OCI-LY3 (cell line): ENCODE measurements at regions not wholly inside any gene's neighbourhood (a gene's known extent, or its start where the extent isn't known, plus 50 kb on each side); places are given as distances from the start of the nearest gene placed in this dataset.
A peak's percentile ranks its signal among the peaks of the same experiment; 100 is the strongest.

Source experiments
- H2AFZ ChIP-seq: fragments of 200-600, 300-600 bp; shearing (Covaris generic); 2 replicates; pipeline ENCODE4 v1.6.0; 2014; ENCODE audit warnings: antibody characterized with exemption, low read depth, low read length
- H3K27ac ChIP-seq: fragments of 200-600, 300-600 bp; sonication (generic); 2 replicates; pipeline ENCODE4 v1.5.1; 2014; ENCODE audit warnings: mild to moderate bottlenecking, low read length, moderate library complexity, mixed read lengths
- H3K27me3 ChIP-seq: fragments of 200-600, 300-600 bp; sonication (generic); 2 replicates; pipeline ENCODE4 v1.6.1; 2014; ENCODE audit warnings: low read depth, low read length, mixed read lengths
- H3K36me3 ChIP-seq: fragments of 200-600, 300-600 bp; sonication (generic); replicated peaks from 2 replicates; pipeline ENCODE3; 2014; ENCODE audit warnings: low read depth, low read length, mixed read lengths
- H3K4me1 ChIP-seq: fragments of 300-600, 200-600 bp; sonication (generic); 2 replicates; pipeline ENCODE4 v1.6.1; 2014; ENCODE audit warnings: low read length, mixed read lengths
- H3K4me2 ChIP-seq: fragments of 200-600, 300-600 bp; sonication (generic); 2 replicates; pipeline ENCODE4 v1.6.1; 2014; ENCODE audit warnings: low read length, mixed read lengths
- H3K4me3 ChIP-seq: fragments of 300-600, 200-600 bp; sonication (generic); 2 replicates; pipeline ENCODE4 v1.5.1; 2014; ENCODE audit warnings: antibody characterized with exemption, mild to moderate bottlenecking, low read length, moderate library complexity
- H3K79me2 ChIP-seq: fragments of 300-600, 200-600 bp; shearing (Covaris generic); 2 replicates; pipeline ENCODE4 v1.6.1; 2014; ENCODE audit warnings: mild to moderate bottlenecking, low read length, mixed read lengths
- H3K9ac ChIP-seq: fragments of 300-600, 200-600 bp; shearing (Covaris generic); 2 replicates; pipeline ENCODE4 v1.6.0; 2014; ENCODE audit warnings: mild to moderate bottlenecking, low read length, moderate library complexity
- H3K9me3 ChIP-seq: fragments of 200-600, 300-600 bp; shearing (Covaris generic); 2 replicates; pipeline ENCODE4 v1.6.1; 2014; ENCODE audit warnings: low read length, mixed read lengths; ENCODE audit not compliant: insufficient read depth
- H4K20me1 ChIP-seq: fragments of 200-600, 300-600 bp; sonication (generic); 2 replicates; pipeline ENCODE4 v1.6.1; 2016; ENCODE audit warnings: low read length, mixed read lengths; ENCODE audit not compliant: insufficient read depth
- EZH2phosphoT487 ChIP-seq: fragments of 200-600 bp; shearing (Covaris generic); IDR thresholded peaks from 2 replicates; pipeline ENCODE4 v1.6.1; 2018; ENCODE audit warnings: antibody characterized with exemption, mixed run types, low read depth
- TF ChIP-seq, protein P1 (sequence below): fragments of 200-600, 300-600 bp; sonication (generic); IDR thresholded peaks from 2 replicates; pipeline ENCODE4 v1.5.1; 2014; ENCODE audit warnings: antibody characterized with exemption, low read length, low read depth

- no peak overlapping the region for H2AFZ ChIP-seq
- no peaks in the 10 kb centered on the region for H4K20me1 ChIP-seq
- no peak overlapping the region for H3K27ac ChIP-seq
- no peaks in the 10 kb centered on the region for H3K9me3 ChIP-seq
- TF ChIP-seq, protein P1, sequence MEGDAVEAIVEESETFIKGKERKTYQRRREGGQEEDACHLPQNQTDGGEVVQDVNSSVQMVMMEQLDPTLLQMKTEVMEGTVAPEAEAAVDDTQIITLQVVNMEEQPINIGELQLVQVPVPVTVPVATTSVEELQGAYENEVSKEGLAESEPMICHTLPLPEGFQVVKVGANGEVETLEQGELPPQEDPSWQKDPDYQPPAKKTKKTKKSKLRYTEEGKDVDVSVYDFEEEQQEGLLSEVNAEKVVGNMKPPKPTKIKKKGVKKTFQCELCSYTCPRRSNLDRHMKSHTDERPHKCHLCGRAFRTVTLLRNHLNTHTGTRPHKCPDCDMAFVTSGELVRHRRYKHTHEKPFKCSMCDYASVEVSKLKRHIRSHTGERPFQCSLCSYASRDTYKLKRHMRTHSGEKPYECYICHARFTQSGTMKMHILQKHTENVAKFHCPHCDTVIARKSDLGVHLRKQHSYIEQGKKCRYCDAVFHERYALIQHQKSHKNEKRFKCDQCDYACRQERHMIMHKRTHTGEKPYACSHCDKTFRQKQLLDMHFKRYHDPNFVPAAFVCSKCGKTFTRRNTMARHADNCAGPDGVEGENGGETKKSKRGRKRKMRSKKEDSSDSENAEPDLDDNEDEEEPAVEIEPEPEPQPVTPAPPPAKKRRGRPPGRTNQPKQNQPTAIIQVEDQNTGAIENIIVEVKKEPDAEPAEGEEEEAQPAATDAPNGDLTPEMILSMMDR, result no peak
- TF ChIP-seq EZH2phosphoT487, result no peak
- no peaks in the 10 kb centered on the region for H3K27me3 ChIP-seq
- H3K79me2 ChIP-seq, result no peaks in the 10 kb centered on the region
- H3K9ac ChIP-seq, result no peak overlapping the region
- no peaks in the 10 kb centered on the region for H3K36me3 ChIP-seq
- H3K4me2 ChIP-seq, result no peak overlapping the region
- H3K4me3 ChIP-seq, result no peak overlapping the region
- H3K4me1 ChIP-seq, result peaks cover 68% of the 10 kb centered on the region
These were observed 101.0 kb upstream of the CCDC80 start for GRCh38 chr3:112741983-112742382.

DNA sequence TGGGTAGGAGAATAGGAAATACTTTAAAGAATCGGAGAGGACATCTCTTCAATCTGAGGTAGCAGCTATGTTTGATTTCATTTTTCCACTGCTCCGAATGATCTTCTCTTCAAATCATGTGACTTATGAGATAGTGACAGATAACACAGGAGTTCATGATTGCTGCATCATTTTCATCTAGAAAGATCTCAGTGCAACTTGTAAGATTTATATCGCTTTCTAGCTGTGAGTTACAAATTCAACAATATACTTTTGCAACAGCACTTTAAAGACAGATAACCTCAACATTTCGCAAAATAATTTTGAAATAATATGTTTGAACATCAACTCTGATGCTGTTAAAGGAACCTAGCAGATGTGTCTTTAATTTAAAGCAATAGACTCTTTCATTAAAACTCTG is 99.9 kb upstream of the CCDC80 start:
- Histone ChIP-seq H3K79me2 (no peaks in the 10 kb centered on the region), H3K27me3 (no peaks in the 10 kb centered on the region), H2AFZ (no peak overlapping the region)

GRCh38 chr3:112739252-112739965 is 98.5 kb upstream of the CCDC80 start:
- Histone ChIP-seq H3K4me1 (peaks cover 66% of the 10 kb centered on the region), H3K9ac (no peak overlapping the region), H3K4me3 (no peak overlapping the region), H3K27me3 (no peaks in the 10 kb centered on the region), H3K9me3 (no peaks in the 10 kb centered on the region), H3K36me3 (no peaks in the 10 kb centered on the region), H3K4me2 (no peak overlapping the region), H2AFZ (no peak overlapping the region), H4K20me1 (no peaks in the 10 kb centered on the region), H3K27ac (no peak overlapping the region), H3K79me2 (no peaks in the 10 kb centered on the region)
- TF ChIP-seq, protein P1, result no peak
- TF ChIP-seq EZH2phosphoT487, result no peak

More for the DNA sequence above, 99.9 kb upstream of the CCDC80 start:
- Histone ChIP-seq H3K9me3 (no peaks in the 10 kb centered on the region), H3K4me2 (no peak overlapping the region), H3K36me3 (no peaks in the 10 kb centered on the region), H3K27ac (no peak overlapping the region), H3K4me1 (peaks cover 68% of the 10 kb centered on the region), H3K9ac (no peak overlapping the region), H3K4me3 (no peak overlapping the region), H4K20me1 (no peaks in the 10 kb centered on the region)
- TF ChIP-seq, protein P1, result no peak
- no peak for TF ChIP-seq EZH2phosphoT487

DNA sequence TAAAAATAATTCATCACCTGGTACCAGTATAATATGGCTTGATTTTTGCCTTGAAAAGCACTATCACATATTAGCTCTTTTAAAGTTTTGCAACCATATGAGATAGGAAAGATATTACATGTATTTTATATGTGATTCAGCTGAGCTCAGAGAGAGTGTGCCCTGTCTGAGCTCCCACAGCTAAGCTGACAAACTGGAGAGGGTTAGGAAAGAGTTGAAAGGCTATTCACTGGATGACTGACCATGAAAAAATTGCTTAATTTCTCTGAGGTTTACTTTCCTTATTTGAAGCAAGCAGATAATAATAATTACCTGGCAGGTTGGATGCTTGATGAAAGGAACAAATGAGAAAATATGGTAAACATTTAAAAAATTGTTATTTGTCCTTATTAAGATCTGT is 97.4 kb upstream of the CCDC80 start:
- H3K4me2 ChIP-seq, result peak overlapping the region; percentile 35; the same call in 1 of the 2 replicates
- H3K27me3 ChIP-seq, result no peaks in the 10 kb centered on the region
- H4K20me1 ChIP-seq, result no peaks in the 10 kb centered on the region
- no peaks in the 10 kb centered on the region for H3K79me2 ChIP-seq
- no peak overlapping the region for H3K27ac ChIP-seq
- no peak overlapping the region for H2AFZ ChIP-seq
- H3K9me3 ChIP-seq, result no peaks in the 10 kb centered on the region
- H3K4me3 ChIP-seq, result no peak overlapping the region
- TF ChIP-seq, protein P1, result no peak
- TF ChIP-seq EZH2phosphoT487, result no peak
- H3K9ac ChIP-seq, result no peak overlapping the region
- H3K4me1 ChIP-seq, result peaks cover 68% of the 10 kb centered on the region
- H3K36me3 ChIP-seq, result no peaks in the 10 kb centered on the region
